ENCODE measurements at regions not wholly inside any gene's neighbourhood (a gene's known extent, or its start where the extent isn't known, plus 50 kb on each side); places are given as distances from the start of the nearest gene placed in this dataset.

GRCh38 chr16:86356804-86357203 is 153.5 kb upstream of the FOXF1 start:
- H3K4me1 ChIP-seq (ENCODE audit: control insufficient read depth, extremely low read depth, insufficient read depth, low read length), result no peaks in the 10 kb centered on the region
- H4K20me1 ChIP-seq (ENCODE audit: control insufficient read depth, extremely low read depth, insufficient read depth, low read length), result no peaks in the 10 kb centered on the region
- no peaks in the 10 kb centered on the region for H3K36me3 ChIP-seq (ENCODE audit: control insufficient read depth in 2 of 2, extremely low read depth in 1 of 2, insufficient read depth in 2 of 2, low read length in 2 of 2)
- dilution Hi-C loops (cut with MboI; ENCODE audit: extremely low pct_ligation_motif_present, low sequenced_read_pairs), result no loop called here
- H3K9me3 ChIP-seq (ENCODE audit: control insufficient read depth, low read depth, low read length), result no peaks in the 10 kb centered on the region
- H3K9me1 ChIP-seq (ENCODE audit: control insufficient read depth, extremely low read depth, insufficient read depth, low read length), result no peaks in the 10 kb centered on the region
- H3K4me2 ChIP-seq (ENCODE audit: control insufficient read depth, extremely low read depth, insufficient read depth, low read depth, low read length), result no peak overlapping the region
- no peak for FAIRE-seq
- TF ChIP-seq, protein P1, sequence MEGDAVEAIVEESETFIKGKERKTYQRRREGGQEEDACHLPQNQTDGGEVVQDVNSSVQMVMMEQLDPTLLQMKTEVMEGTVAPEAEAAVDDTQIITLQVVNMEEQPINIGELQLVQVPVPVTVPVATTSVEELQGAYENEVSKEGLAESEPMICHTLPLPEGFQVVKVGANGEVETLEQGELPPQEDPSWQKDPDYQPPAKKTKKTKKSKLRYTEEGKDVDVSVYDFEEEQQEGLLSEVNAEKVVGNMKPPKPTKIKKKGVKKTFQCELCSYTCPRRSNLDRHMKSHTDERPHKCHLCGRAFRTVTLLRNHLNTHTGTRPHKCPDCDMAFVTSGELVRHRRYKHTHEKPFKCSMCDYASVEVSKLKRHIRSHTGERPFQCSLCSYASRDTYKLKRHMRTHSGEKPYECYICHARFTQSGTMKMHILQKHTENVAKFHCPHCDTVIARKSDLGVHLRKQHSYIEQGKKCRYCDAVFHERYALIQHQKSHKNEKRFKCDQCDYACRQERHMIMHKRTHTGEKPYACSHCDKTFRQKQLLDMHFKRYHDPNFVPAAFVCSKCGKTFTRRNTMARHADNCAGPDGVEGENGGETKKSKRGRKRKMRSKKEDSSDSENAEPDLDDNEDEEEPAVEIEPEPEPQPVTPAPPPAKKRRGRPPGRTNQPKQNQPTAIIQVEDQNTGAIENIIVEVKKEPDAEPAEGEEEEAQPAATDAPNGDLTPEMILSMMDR (optimal IDR thresholded peaks at IDR 0.05 in 1 of 3, IDR thresholded peaks at IDR 0.05 in 1 of 3, conservative IDR thresholded peaks at IDR 0.05 in 1 of 3; ENCODE audit: extremely low read depth in 1 of 3, insufficient read depth in 2 of 3, low read length in 3 of 3), result no peak
- no peak for TF ChIP-seq EZH2 (IDR thresholded peaks at IDR 0.05; ENCODE audit: low read length)
- no peak overlapping the region for H2AFZ ChIP-seq (ENCODE audit: control insufficient read depth, low read length)
- no peaks in the 10 kb centered on the region for H3K79me2 ChIP-seq (ENCODE audit: control insufficient read depth, insufficient read depth, low read length)
- no peak overlapping the region for H3K9ac ChIP-seq (ENCODE audit: control insufficient read depth, extremely low read depth, insufficient read depth, low read length)
- H3K27ac ChIP-seq (ENCODE audit: control insufficient read depth, insufficient read depth, low read length), result no peak overlapping the region
- H3K27me3 ChIP-seq (ENCODE audit: control insufficient read depth, extremely low read depth, insufficient read depth, low read length), result no peaks in the 10 kb centered on the region
- H3K4me3 ChIP-seq (ENCODE audit: control insufficient read depth in 2 of 3, extremely low read depth in 1 of 3, insufficient read depth in 2 of 3, low read depth in 1 of 3, low read length in 3 of 3), result no peak overlapping the region
- DNase-seq (ENCODE audit: low read depth, low spot score), result no peak

- no peaks in the 10 kb centered on the region for H4K20me1 ChIP-seq (ENCODE audit: control insufficient read depth, extremely low read depth, insufficient read depth, low read length)
- no peak overlapping the region for H3K9ac ChIP-seq (ENCODE audit: control insufficient read depth, extremely low read depth, insufficient read depth, low read length)
- dilution Hi-C loops (cut with MboI; ENCODE audit: extremely low pct_ligation_motif_present, low sequenced_read_pairs), result no loop called here
- no peak overlapping the region for H2AFZ ChIP-seq (ENCODE audit: control insufficient read depth, low read length)
- H3K4me3 ChIP-seq (ENCODE audit: control insufficient read depth in 2 of 3, extremely low read depth in 1 of 3, insufficient read depth in 2 of 3, low read depth in 1 of 3, low read length in 3 of 3), result no peak overlapping the region
- H3K4me1 ChIP-seq (ENCODE audit: control insufficient read depth, extremely low read depth, insufficient read depth, low read length), result no peaks in the 10 kb centered on the region
- H3K27me3 ChIP-seq (ENCODE audit: control insufficient read depth, extremely low read depth, insufficient read depth, low read length), result no peaks in the 10 kb centered on the region
- no peaks in the 10 kb centered on the region for H3K9me1 ChIP-seq (ENCODE audit: control insufficient read depth, extremely low read depth, insufficient read depth, low read length)
- no peaks in the 10 kb centered on the region for H3K9me3 ChIP-seq (ENCODE audit: control insufficient read depth, low read depth, low read length)
- TF ChIP-seq, protein P1 (optimal IDR thresholded peaks at IDR 0.05 in 1 of 3, IDR thresholded peaks at IDR 0.05 in 1 of 3, conservative IDR thresholded peaks at IDR 0.05 in 1 of 3; ENCODE audit: extremely low read depth in 1 of 3, insufficient read depth in 2 of 3, low read length in 3 of 3), result no peak
- TF ChIP-seq EZH2 (IDR thresholded peaks at IDR 0.05; ENCODE audit: low read length), result no peak
- FAIRE-seq, result no peak
- H3K79me2 ChIP-seq (ENCODE audit: control insufficient read depth, insufficient read depth, low read length), result no peaks in the 10 kb centered on the region
- no peak overlapping the region for H3K27ac ChIP-seq (ENCODE audit: control insufficient read depth, insufficient read depth, low read length)
- no peaks in the 10 kb centered on the region for H3K36me3 ChIP-seq (ENCODE audit: control insufficient read depth in 2 of 2, extremely low read depth in 1 of 2, insufficient read depth in 2 of 2, low read length in 2 of 2)
- H3K4me2 ChIP-seq (ENCODE audit: control insufficient read depth, extremely low read depth, insufficient read depth, low read depth, low read length), result no peak overlapping the region
- DNase-seq (ENCODE audit: low read depth, low spot score), result no peak
Observed at GRCh38 chr16:86357303-86357702, 153.0 kb upstream of the FOXF1 start.

Measured in keratinocyte (primary cell).